ENCODE measurements at regions not wholly inside any gene's neighbourhood (a gene's known extent, or its start where the extent isn't known, plus 50 kb on each side); places are given as distances from the start of the nearest gene placed in this dataset.

GRCh38 chr13:40379196-40379595 is 287.2 kb downstream of the FOXO1 start:
- DNase-seq = no peak

- no peak for DNase-seq
These were observed 286.5 kb downstream of the FOXO1 start for GRCh38 chr13:40379794-40380578.

GRCh38 chr13:40381935-40382764 is 284.3 kb downstream of the FOXO1 start:
- DNase-seq = no peak

GRCh38 chr13:40383132-40383531 is 283.3 kb downstream of the FOXO1 start:
- no peak for DNase-seq

- DNase-seq = no peak
These were observed 282.6 kb downstream of the FOXO1 start for GRCh38 chr13:40383885-40384284.

GRCh38 chr13:40384976-40385857 is 281.2 kb downstream of the FOXO1 start:
- DNase-seq = no peak

GRCh38 chr13:40385858-40386180 is 280.6 kb downstream of the FOXO1 start:
- no peak for DNase-seq

GRCh38 chr13:40386586-40386985 is 279.9 kb downstream of the FOXO1 start:
- no peak for DNase-seq

GRCh38 chr13:40387775-40388174 is 278.7 kb downstream of the FOXO1 start:
- no peak for DNase-seq

- no peak for DNase-seq
These were observed 277.8 kb downstream of the FOXO1 start for GRCh38 chr13:40388617-40389016.

- no peak for DNase-seq
These were observed 277.3 kb downstream of the FOXO1 start for GRCh38 chr13:40389081-40389641.

GRCh38 chr13:40390401-40390916 is 276.0 kb downstream of the FOXO1 start:
- no peak for DNase-seq

GRCh38 chr13:40391788-40392187 is 274.7 kb downstream of the FOXO1 start:
- no peak for DNase-seq

GRCh38 chr13:40394304-40394985 is 272.0 kb downstream of the FOXO1 start:
- DNase-seq = no peak

GRCh38 chr13:40398065-40398464 is 268.4 kb downstream of the FOXO1 start:
- DNase-seq = no peak

- no peak for DNase-seq
These were observed 266.7 kb downstream of the FOXO1 start for GRCh38 chr13:40399756-40400155.

GRCh38 chr13:40401911-40402776 is 264.3 kb downstream of the FOXO1 start:
- DNase-seq = no peak

- DNase-seq = no peak
These were observed 263.5 kb downstream of the FOXO1 start for GRCh38 chr13:40402931-40403431.

GRCh38 chr13:40403509-40404241 is 262.8 kb downstream of the FOXO1 start:
- no peak for DNase-seq

- no peak for DNase-seq
These were observed 262.0 kb downstream of the FOXO1 start for GRCh38 chr13:40404407-40404806.

Data from DMS 273 treated with DMSO at 0.1 percent for 48 hours (cell line).